Activated CD4-positive, alpha-beta T cell treated with anti-CD3 and anti-CD28 coated beads for 36 hours (primary cell): ENCODE measurements at regions not wholly inside any gene's neighbourhood (a gene's known extent, or its start where the extent isn't known, plus 50 kb on each side); places are given as distances from the start of the nearest gene placed in this dataset.

Experiments used
- ATAC-seq: fragments of 200-7000 bp; cut with Tn5 transposase; one replicate; pipeline ENCODE4 v1.10.0; 2021; ENCODE audit warnings: mild to moderate bottlenecking, moderate library complexity
- CTCF ChIA-PET: fragments of 350-600 bp; sonication (Branson Sonifier 250); formaldehyde crosslinking; loops from one replicate; lab custom pipeline; 2021; ENCODE audit warnings: antibody characterized with exemption; lab: Charles Lee
- POLR2A ChIA-PET: fragments of 350-600 bp; sonication (Branson Sonifier 250); formaldehyde crosslinking; loops from one replicate; lab custom pipeline; 2021; ENCODE audit warnings: antibody characterized with exemption, inconsistent platforms; lab: Charles Lee
- DNase-seq: peaks from one replicate; pipeline ENCODE4 v3.0.0-alpha.2; 2020
- H3K27ac Mint-ChIP-seq: one replicate; pipeline ENCODE4 v1.8.0; 2021; ENCODE audit warnings: mixed read lengths
- H3K27me3 Mint-ChIP-seq: one replicate; pipeline ENCODE4 v1.8.0; 2021; ENCODE audit warnings: mixed read lengths
- H3K36me3 Mint-ChIP-seq: one replicate; pipeline ENCODE4 v1.8.0; 2021; ENCODE audit warnings: low read depth, mixed read lengths
- H3K4me1 Mint-ChIP-seq: one replicate; pipeline ENCODE4 v1.8.0; 2021; ENCODE audit warnings: mixed read lengths
- H3K4me3 Mint-ChIP-seq: one replicate; pipeline ENCODE4 v1.8.0; 2021; ENCODE audit warnings: mild to moderate bottlenecking, moderate library complexity, mixed read lengths
- H3K9me3 Mint-ChIP-seq: one replicate; pipeline ENCODE4 v1.8.0; 2021; ENCODE audit warnings: low read depth, mixed read lengths
- intact Hi-C, 2 experiments: fragments of 100-400 bp; cut with DNase I in 1 of 2; cut with micrococcal nuclease in 1 of 2; formaldehyde crosslinking; loops; one replicate each; pipeline versions ENCODE4 v1.14.2 to v1.15.1; 2022 to 2024; cut with DNase I, micrococcal nuclease

DNA sequence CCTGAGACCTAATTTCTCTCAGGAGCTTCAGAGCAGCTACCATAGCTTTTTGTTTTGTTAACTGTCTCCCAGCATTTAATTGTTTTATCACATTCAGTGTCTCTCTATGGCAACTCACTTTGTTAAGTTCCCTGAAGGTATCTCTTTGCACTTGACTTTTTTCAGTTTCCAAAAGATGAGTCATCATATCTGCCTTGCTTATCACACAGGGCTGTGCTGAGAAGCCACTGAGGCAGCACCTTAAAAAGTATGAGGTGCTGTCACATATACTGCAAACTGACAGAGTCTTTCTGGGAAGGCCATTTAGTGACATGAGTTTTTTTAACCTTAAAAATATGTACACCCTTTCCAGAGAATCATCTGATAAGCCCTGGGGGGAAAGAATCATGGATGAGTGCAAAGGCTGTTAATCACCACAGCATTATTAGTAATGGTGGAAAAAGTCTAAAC lies 56.8 kb downstream of the PPP1R3C start:
- Mint-ChIP-seq H3K9me3 (no peaks in the 10 kb centered on the region), H3K27ac (no peak overlapping the region), H3K27me3 (peaks cover 3% of the 10 kb centered on the region), H3K4me1 (no peaks in the 10 kb centered on the region), H3K4me3 (no peak overlapping the region), H3K36me3 (no peaks in the 10 kb centered on the region)
- ATAC-seq (peak; percentile 64), DNase-seq (no peak)
- CTCF ChIA-PET: interaction anchor here (0.8 kb wide), 1 partner anchor 279 kb away, joined by 3 read pairs; no protein-coding TSS in a partner anchor
- intact Hi-C loops: no loop called here
- POLR2A ChIA-PET: no interaction called here

GRCh38 chr10:91575044-91575610 lies 57.7 kb downstream of the PPP1R3C start:
- H3K27ac Mint-ChIP-seq: no peak overlapping the region
- CTCF ChIA-PET: interaction anchor here (1.1 kb wide), 1 partner anchor 87 kb away, joined by 3 read pairs; no protein-coding TSS in a partner anchor
- no peak for ATAC-seq

GRCh38 chr10:91574236-91574635 lies 58.6 kb downstream of the PPP1R3C start:
- ChIA-PET POLR2A (no interaction called here), CTCF (interaction anchor here (1.1 kb wide), 2 partner anchors 9 to 86 kb away, joined by 3 read pairs; no protein-coding TSS in a partner anchor)
- H3K27ac Mint-ChIP-seq: no peak overlapping the region
- H3K4me1 Mint-ChIP-seq: no peaks in the 10 kb centered on the region
- H3K9me3 Mint-ChIP-seq: no peaks in the 10 kb centered on the region
- no peak overlapping the region for H3K4me3 Mint-ChIP-seq
- H3K36me3 Mint-ChIP-seq: no peaks in the 10 kb centered on the region
- intact Hi-C loops: no loop called here
- DNase-seq (no peak), ATAC-seq (no peak)
- H3K27me3 Mint-ChIP-seq: peaks cover 3% of the 10 kb centered on the region

More at GRCh38 chr10:91575044-91575610, 57.7 kb downstream of the PPP1R3C start:
- Mint-ChIP-seq H3K4me1 (no peaks in the 10 kb centered on the region), H3K4me3 (no peak overlapping the region), H3K9me3 (no peaks in the 10 kb centered on the region), H3K36me3 (no peaks in the 10 kb centered on the region), H3K27me3 (peaks cover 3% of the 10 kb centered on the region)
- POLR2A ChIA-PET: no interaction called here
- DNase-seq: no peak
- intact Hi-C loops: no loop called here

DNA sequence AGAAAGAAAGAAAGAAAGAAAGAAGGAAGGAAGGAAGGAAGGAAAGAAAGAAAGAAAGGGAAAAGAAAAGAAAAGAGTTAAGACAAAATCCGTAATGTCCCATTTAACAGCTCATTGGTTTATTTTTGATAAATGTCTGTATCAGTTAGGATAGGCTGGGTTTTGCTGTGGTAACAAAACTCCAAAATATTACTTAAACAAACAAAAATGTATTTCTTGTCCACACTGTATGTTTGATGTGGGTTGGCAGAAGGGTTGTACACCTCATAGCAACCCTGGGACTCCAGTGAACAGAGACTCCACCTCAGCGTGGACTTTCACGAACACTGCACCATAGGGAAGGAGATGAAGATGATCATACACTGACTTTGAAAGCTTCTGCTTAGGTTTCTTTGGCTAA lies 59.6 kb downstream of the PPP1R3C start:
- no peak overlapping the region for H3K27ac Mint-ChIP-seq
- no peak for ATAC-seq

GRCh38 chr10:91571671-91572070 lies 61.2 kb downstream of the PPP1R3C start:
- DNase-seq (no peak), ATAC-seq (no peak)
- intact Hi-C loops: no loop called here
- POLR2A ChIA-PET: no interaction called here
- CTCF ChIA-PET: interaction anchor here (1.1 kb wide), 1 partner anchor 24 kb away, joined by 3 read pairs; no protein-coding TSS in a partner anchor
- Mint-ChIP-seq H3K27ac (no peak overlapping the region), H3K9me3 (no peaks in the 10 kb centered on the region), H3K36me3 (no peaks in the 10 kb centered on the region), H3K4me3 (no peak overlapping the region), H3K27me3 (peaks cover 3% of the 10 kb centered on the region), H3K4me1 (peaks cover 2% of the 10 kb centered on the region)

More for the DNA sequence above, 59.6 kb downstream of the PPP1R3C start:
- no peak overlapping the region for H3K4me3 Mint-ChIP-seq
- no peaks in the 10 kb centered on the region for H3K36me3 Mint-ChIP-seq
- H3K4me1 Mint-ChIP-seq: peaks cover 2% of the 10 kb centered on the region
- no peaks in the 10 kb centered on the region for H3K9me3 Mint-ChIP-seq
- peaks cover 3% of the 10 kb centered on the region for H3K27me3 Mint-ChIP-seq
- intact Hi-C loops: no loop called here
- no peak for DNase-seq
- ChIA-PET CTCF (interaction anchor here (1.1 kb wide), 1 partner anchor 10 kb away, joined by 3 read pairs; no protein-coding TSS in a partner anchor), POLR2A (no interaction called here)

DNA sequence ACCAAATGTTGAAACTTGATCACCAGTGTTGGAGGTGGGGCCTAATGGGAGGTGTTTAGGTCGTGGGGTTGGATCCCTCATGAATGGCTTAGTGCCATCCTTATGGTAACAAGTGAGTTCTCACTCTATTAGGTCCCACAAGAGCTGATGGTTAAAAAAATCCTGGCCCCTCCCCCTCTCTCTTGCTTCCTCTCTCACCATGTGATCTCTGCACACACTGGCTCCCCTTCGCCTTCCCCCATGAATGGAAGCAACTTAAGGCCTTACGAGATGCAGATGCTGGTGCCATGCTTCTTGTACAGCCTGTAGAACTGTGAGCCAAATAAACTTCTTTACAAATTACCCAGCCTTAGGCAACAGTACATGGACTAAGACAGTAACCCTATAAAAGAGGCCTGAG lies 62.7 kb downstream of the PPP1R3C start:
- intact Hi-C loops: no loop called here
- CTCF ChIA-PET: no interaction called here

GRCh38 chr10:91569522-91569921 lies 63.3 kb downstream of the PPP1R3C start:
- no peaks in the 10 kb centered on the region for H3K27me3 Mint-ChIP-seq
- no peaks in the 10 kb centered on the region for H3K36me3 Mint-ChIP-seq
- no peak for DNase-seq
- POLR2A ChIA-PET: no interaction called here
- no peak overlapping the region for H3K27ac Mint-ChIP-seq
- intact Hi-C loops: no loop called here
- ATAC-seq: no peak
- H3K9me3 Mint-ChIP-seq: no peaks in the 10 kb centered on the region
- CTCF ChIA-PET: no interaction called here
- no peak overlapping the region for H3K4me3 Mint-ChIP-seq
- peaks cover 2% of the 10 kb centered on the region for H3K4me1 Mint-ChIP-seq

More for the DNA sequence above, 62.7 kb downstream of the PPP1R3C start:
- H3K27ac Mint-ChIP-seq: no peak overlapping the region
- H3K4me3 Mint-ChIP-seq: no peak overlapping the region
- peaks cover 2% of the 10 kb centered on the region for H3K4me1 Mint-ChIP-seq
- H3K9me3 Mint-ChIP-seq: no peaks in the 10 kb centered on the region
- no peaks in the 10 kb centered on the region for H3K36me3 Mint-ChIP-seq
- peaks cover 3% of the 10 kb centered on the region for H3K27me3 Mint-ChIP-seq
- POLR2A ChIA-PET: no interaction called here
- no peak for ATAC-seq
- DNase-seq: no peak

DNA sequence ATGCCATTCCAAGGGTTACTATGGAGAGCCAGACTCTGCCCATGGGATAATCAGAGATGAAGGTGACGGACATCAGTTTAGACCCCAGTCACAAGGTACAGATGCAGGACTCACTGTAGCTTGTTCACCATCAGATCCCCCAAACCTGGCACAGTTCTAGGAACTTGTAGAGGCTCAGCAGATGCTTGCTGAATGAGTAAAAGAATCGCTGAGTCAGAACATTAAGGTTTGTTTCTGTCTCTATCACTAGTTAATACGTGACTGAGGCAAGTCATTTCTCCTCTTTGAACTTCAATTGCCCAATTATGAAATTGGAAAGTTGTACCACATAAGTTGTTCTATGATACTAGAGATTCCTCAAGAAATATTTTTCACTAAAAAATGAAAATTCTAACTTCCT lies 65.1 kb downstream of the PPP1R3C start:
- intact Hi-C loops: no loop called here
- Mint-ChIP-seq H3K9me3 (no peaks in the 10 kb centered on the region), H3K4me3 (no peak overlapping the region), H3K36me3 (no peaks in the 10 kb centered on the region), H3K4me1 (peaks cover 2% of the 10 kb centered on the region), H3K27me3 (peaks cover 4% of the 10 kb centered on the region), H3K27ac (no peak overlapping the region)
- CTCF ChIA-PET: interaction anchor here (1.4 kb wide), 1 partner anchor 109 kb away, joined by 3 read pairs; no protein-coding TSS in a partner anchor
- POLR2A ChIA-PET: no interaction called here
- no peak for DNase-seq
- no peak for ATAC-seq

DNA sequence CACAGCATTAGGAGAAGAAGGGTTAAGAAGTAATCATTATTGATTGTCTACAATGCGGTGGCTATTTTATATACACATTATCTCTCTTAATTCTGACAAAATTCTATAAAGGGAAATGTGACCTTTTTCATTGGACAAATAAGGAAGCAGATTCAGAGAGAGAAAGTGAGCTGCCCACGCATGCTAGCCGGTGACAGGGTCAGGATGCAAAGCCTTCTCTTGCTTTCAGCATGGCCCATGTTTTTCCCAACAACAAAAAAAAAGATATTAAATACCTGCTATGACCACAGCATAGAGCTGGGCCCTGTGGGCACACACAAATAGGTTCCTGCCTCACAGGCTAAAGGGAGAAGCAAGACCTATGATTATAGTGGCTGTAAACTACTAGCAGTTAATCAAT lies 66.8 kb downstream of the PPP1R3C start:
- ATAC-seq (no peak), DNase-seq (no peak)
- H3K4me3 Mint-ChIP-seq: no peak overlapping the region
- no peak overlapping the region for H3K27ac Mint-ChIP-seq
- H3K27me3 Mint-ChIP-seq: peaks cover 10% of the 10 kb centered on the region
- peaks cover 2% of the 10 kb centered on the region for H3K4me1 Mint-ChIP-seq
- no peaks in the 10 kb centered on the region for H3K36me3 Mint-ChIP-seq
- intact Hi-C loops: no loop called here
- POLR2A ChIA-PET: no interaction called here
- H3K9me3 Mint-ChIP-seq: no peaks in the 10 kb centered on the region
- CTCF ChIA-PET: interaction anchor here (0.6 to 1.4 kb wide), 4 partner anchors 107 to 461 kb away, joined by 3 to 4 read pairs (median 3); no protein-coding TSS in a partner anchor

DNA sequence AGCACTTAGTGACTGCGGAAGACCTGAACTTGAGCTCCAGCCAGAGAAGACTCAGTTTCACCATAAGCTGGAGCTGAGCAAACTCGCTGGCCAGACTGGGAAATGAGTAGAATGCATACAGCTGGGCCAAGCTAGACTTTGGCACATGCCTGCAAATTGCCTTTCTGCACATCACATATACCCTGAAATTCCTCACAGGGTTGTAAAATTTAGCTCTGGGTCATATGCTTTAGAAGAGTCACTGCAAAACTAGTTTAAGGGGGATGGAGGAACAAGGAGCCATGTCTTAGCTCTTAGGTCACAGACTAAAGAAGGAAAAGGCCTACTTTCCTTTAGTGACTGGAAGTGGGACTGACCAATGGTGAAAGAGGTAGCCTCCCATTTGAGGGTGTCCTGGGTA lies 67.6 kb downstream of the PPP1R3C start:
- Mint-ChIP-seq H3K4me3 (no peak overlapping the region), H3K4me1 (peaks cover 2% of the 10 kb centered on the region), H3K36me3 (no peaks in the 10 kb centered on the region), H3K27ac (no peak overlapping the region), H3K9me3 (no peaks in the 10 kb centered on the region), H3K27me3 (peaks cover 13% of the 10 kb centered on the region)
- ChIA-PET POLR2A (no interaction called here), CTCF (interaction anchor here (1.0 kb wide), 1 partner anchor 129 kb away, joined by 4 read pairs; no protein-coding TSS in a partner anchor)
- intact Hi-C loops: no loop called here
- DNase-seq (no peak), ATAC-seq (no peak)

DNA sequence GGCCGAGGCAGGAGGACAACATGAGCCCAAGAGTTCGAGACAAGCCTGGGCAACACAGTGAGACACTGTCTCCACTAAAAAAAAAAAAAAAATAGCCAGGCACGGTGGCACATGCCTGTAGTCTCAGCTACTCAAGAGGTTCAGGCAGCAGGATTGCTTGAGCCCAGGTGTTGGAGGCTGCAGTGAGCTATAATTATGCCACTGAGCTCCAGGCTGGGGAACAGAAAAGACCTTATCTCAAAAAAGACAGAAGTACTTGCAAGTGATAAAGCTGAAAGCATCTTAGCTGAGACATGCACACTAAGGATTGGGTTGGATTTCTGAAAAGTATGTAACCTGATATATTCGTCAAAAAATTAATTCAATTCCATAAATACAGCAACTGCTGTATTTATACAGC lies 68.4 kb downstream of the PPP1R3C start:
- POLR2A ChIA-PET: no interaction called here
- H3K27ac Mint-ChIP-seq: no peak overlapping the region

More for the DNA sequence above, 68.4 kb downstream of the PPP1R3C start:
- peaks cover 2% of the 10 kb centered on the region for H3K4me1 Mint-ChIP-seq
- H3K27me3 Mint-ChIP-seq: peaks cover 13% of the 10 kb centered on the region
- H3K36me3 Mint-ChIP-seq: no peaks in the 10 kb centered on the region
- H3K4me3 Mint-ChIP-seq: no peak overlapping the region
- no peaks in the 10 kb centered on the region for H3K9me3 Mint-ChIP-seq
- intact Hi-C loops: no loop called here
- CTCF ChIA-PET: interaction anchor here (1.0 to 1.5 kb wide), 2 partner anchors 71 to 130 kb away, joined by 4 to 6 read pairs; no protein-coding TSS in a partner anchor
- no peak for ATAC-seq
- DNase-seq: no peak
